Calu3 (cell line): ENCODE measurements at regions not wholly inside any gene's neighbourhood (a gene's known extent, or its start where the extent isn't known, plus 50 kb on each side); places are given as distances from the start of the nearest gene placed in this dataset.

Experiments
- BruUV-seq: library from RNA; stranded (reverse); fragments of 400-500 nt; replicated peaks from 2 replicates; lab custom pipeline; 2021; lab: Mats Ljungman, UMichigan
- CTCF ChIA-PET: fragments of 300-600 bp; sonication (Branson Sonifier 250); formaldehyde crosslinking; loops from one replicate; lab custom pipeline; 2022; ENCODE audit warnings: antibody characterized with exemption; lab: Charles Lee
- DNase-seq: peaks from one replicate; pipeline ENCODE4 v3.0.0; 2022
- H3K27ac Mint-ChIP-seq: one replicate; pipeline ENCODE4 v1.8.0; 2022; ENCODE audit warnings: mixed read lengths; ENCODE audit not compliant: unreplicated experiment
- H3K27me3 Mint-ChIP-seq: one replicate; pipeline ENCODE4 v1.8.0; 2022; ENCODE audit warnings: mixed read lengths; ENCODE audit not compliant: unreplicated experiment
- H3K36me3 Mint-ChIP-seq: one replicate; pipeline ENCODE4 v1.8.0; 2022; ENCODE audit warnings: mild to moderate bottlenecking, moderate library complexity, mixed read lengths; ENCODE audit not compliant: insufficient read depth, unreplicated experiment
- H3K4me1 Mint-ChIP-seq: one replicate; pipeline ENCODE4 v1.8.0; 2022; ENCODE audit warnings: mild to moderate bottlenecking, low read depth, mixed read lengths; ENCODE audit not compliant: unreplicated experiment
- H3K4me3 Mint-ChIP-seq: one replicate; pipeline ENCODE4 v1.8.0; 2022; ENCODE audit warnings: mild to moderate bottlenecking, low read depth, moderate library complexity, mixed read lengths; ENCODE audit not compliant: unreplicated experiment
- H3K9me3 Mint-ChIP-seq: one replicate; pipeline ENCODE4 v1.8.0; 2022; ENCODE audit warnings: low read depth, mixed read lengths; ENCODE audit not compliant: unreplicated experiment
- intact Hi-C: fragments of 100-400 bp; cut with micrococcal nuclease; formaldehyde crosslinking; loops from one replicate; pipeline ENCODE4 v1.10.0; 2022; ENCODE audit not compliant: unreplicated experiment
- TF ChIP-seq, protein P1 (sequence below): fragments of 200-600 bp; IDR thresholded peaks from one replicate; pipeline ENCODE4 v1.8.0; 2022; ENCODE audit warnings: antibody characterized with exemption; ENCODE audit not compliant: unreplicated experiment

DNA sequence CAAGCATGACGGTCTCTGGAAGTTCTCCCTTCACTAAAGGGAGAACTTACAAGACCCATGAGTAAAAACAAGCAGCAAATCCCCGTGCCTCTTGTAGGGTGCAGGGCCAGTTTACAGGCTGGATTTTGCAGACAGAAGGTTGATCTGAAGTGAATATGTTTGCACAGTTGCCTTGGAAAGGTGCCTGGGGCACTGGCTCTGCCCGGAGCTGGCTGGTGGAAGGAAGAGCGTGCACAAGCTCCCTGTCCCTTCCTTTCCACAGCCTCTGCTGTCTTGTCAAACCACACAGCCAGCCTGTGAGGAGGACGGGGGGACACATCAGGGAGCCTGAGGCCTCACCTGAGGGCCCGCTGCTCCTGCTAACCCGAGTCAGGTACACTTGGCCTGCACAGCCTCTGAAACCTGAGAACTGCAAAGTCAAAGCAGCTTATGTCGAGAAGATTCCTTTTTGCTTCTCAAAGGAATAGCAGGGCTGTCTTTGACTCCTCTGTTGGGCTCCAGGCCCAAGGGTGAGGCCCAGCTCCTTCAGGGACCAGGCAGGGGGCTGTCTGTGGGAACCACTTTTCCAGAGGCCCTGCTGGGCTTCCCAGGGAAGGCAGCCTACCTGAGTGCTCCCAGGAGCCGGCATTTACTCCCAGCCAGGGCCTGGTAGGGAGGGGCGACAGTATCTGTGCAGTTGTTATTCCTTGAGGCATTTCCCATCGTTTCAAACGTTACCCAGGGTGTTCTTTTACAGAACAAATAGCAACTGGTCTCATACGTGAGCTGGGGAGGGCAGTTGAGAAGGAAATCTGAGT, 251.5 kb downstream of the SIPA1L2 start:
- intact Hi-C loops, result no loop called here
- Mint-ChIP-seq H3K36me3 (no peaks in the 10 kb centered on the region), H3K27ac (no peak overlapping the region), H3K9me3 (peaks cover 3% of the 10 kb centered on the region), H3K4me3 (no peak overlapping the region), H3K27me3 (peaks cover 3% of the 10 kb centered on the region), H3K4me1 (no peaks in the 10 kb centered on the region)
- CTCF ChIA-PET, result no interaction called here
- BruUV-seq, result no TSS peak
- TF ChIP-seq, protein P1, sequence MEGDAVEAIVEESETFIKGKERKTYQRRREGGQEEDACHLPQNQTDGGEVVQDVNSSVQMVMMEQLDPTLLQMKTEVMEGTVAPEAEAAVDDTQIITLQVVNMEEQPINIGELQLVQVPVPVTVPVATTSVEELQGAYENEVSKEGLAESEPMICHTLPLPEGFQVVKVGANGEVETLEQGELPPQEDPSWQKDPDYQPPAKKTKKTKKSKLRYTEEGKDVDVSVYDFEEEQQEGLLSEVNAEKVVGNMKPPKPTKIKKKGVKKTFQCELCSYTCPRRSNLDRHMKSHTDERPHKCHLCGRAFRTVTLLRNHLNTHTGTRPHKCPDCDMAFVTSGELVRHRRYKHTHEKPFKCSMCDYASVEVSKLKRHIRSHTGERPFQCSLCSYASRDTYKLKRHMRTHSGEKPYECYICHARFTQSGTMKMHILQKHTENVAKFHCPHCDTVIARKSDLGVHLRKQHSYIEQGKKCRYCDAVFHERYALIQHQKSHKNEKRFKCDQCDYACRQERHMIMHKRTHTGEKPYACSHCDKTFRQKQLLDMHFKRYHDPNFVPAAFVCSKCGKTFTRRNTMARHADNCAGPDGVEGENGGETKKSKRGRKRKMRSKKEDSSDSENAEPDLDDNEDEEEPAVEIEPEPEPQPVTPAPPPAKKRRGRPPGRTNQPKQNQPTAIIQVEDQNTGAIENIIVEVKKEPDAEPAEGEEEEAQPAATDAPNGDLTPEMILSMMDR, result no peak
- no peak for DNase-seq

DNA sequence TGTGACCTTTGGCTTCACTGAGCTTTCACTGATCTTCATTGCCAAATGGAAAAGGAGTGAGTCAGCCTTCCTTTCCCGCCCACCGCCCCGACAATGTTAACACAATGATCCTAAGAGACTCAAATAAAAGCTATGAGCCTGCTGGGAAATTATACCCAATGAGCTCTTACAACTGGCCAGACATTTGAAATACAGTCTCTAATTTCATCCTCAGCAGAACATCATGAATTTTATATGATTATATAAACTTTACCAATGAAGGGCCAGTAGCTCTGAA, 252.5 kb downstream of the SIPA1L2 start:
- H3K27ac Mint-ChIP-seq, result no peak overlapping the region
- H3K4me1 Mint-ChIP-seq, result no peaks in the 10 kb centered on the region
- H3K4me3 Mint-ChIP-seq, result no peak overlapping the region
- H3K36me3 Mint-ChIP-seq, result no peaks in the 10 kb centered on the region
- BruUV-seq, result no TSS peak
- DNase-seq, result no peak
- CTCF ChIA-PET, result no interaction called here
- intact Hi-C loops, result no loop called here
- H3K27me3 Mint-ChIP-seq, result no peaks in the 10 kb centered on the region
- TF ChIP-seq, protein P1, result no peak
- peaks cover 3% of the 10 kb centered on the region for H3K9me3 Mint-ChIP-seq

DNA sequence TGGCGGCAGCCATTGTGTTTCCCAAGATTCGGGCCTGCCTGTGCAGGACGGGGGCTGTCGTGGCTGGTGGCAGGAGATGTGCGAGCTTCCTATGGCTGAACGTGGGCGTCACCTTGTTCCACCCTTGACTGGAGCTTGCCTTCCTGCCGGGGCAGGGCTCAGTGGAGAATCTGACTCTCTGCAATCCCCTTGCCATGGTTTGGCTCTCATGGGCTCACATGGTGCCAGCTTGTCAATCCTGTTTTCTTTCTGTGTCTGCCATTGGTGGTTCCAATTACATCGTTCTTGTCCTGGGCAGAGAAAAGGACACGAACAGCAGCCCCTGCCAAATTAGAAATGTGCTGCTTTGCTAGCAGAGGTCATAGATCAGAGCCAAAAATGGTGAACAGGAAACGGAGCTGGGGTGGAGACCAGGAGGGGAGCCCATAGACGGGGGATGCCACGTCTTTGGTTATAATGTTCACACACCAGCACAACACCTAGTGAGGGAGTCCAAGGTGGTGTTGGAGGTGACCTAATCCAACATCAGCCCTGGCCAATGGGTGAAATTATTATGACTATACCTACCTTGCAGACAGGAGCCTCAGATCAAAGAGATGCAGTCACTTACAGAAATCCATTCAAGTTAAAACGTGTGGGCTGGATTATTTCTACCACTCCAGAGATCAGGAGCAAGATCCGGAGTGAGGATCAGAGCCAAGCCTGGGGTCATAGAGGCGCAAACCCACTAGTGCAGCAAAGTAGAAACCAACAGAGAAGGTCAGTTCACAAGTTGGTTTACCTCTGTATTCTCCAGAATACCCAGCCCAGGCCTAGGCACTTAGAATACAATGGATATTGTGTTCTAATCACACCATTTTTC, 253.1 kb downstream of the SIPA1L2 start:
- no peak for DNase-seq
- BruUV-seq, result no TSS peak
- intact Hi-C loops, result no loop called here
- CTCF ChIA-PET, result no interaction called here
- Mint-ChIP-seq H3K4me1 (no peaks in the 10 kb centered on the region), H3K36me3 (no peaks in the 10 kb centered on the region), H3K27ac (no peak overlapping the region), H3K4me3 (no peak overlapping the region), H3K9me3 (peaks cover 3% of the 10 kb centered on the region), H3K27me3 (no peaks in the 10 kb centered on the region)
- TF ChIP-seq, protein P1, result no peak

DNA sequence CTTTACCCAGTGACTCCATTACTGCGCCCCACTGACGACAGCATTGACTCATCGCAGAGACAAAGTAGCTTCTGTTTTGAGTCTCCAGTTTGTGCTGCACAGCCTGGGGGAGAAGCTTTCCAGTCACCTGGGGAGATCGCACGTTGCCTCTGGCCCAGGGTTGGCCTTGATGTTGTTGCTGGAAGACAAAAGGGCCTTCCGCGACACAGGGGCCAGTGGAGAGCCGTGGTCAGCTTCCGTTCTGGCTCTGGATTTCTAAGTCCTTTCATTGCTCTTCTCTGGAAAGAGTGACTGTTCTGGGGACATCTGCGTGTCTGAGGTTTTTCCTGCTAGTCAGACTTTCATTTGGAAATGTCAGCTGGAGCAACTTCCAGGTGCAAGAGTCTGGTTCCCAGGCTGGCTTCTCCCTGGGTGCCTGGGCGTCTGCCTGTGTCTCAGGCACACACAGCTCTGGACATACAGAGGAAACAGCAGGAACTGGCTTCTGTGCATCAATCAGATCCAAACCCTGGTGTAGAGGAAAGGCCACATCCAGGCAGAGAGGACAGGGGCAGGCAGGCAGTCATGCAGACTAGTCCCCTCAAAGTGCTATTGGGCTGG, 257.0 kb downstream of the SIPA1L2 start:
- Mint-ChIP-seq H3K36me3 (no peaks in the 10 kb centered on the region), H3K27me3 (no peaks in the 10 kb centered on the region), H3K9me3 (peaks cover 12% of the 10 kb centered on the region), H3K27ac (no peak overlapping the region), H3K4me3 (no peak overlapping the region), H3K4me1 (no peaks in the 10 kb centered on the region)
- BruUV-seq, result no TSS peak
- CTCF ChIA-PET, result no interaction called here
- TF ChIP-seq, protein P1, result no peak
- intact Hi-C loops, result no loop called here
- DNase-seq, result no peak
